CD14-positive monocyte (primary cell): ENCODE measurements at regions not wholly inside any gene's neighbourhood (a gene's known extent, or its start where the extent isn't known, plus 50 kb on each side); places are given as distances from the start of the nearest gene placed in this dataset.
"Not testable (repeated sequence)": the region's sequence is repeated elsewhere in the genome, so short reads cannot be mapped to it uniquely, and the experiment has no call there.

ENCODE experiments used
- DNase-seq, 3 donors: peaks; one replicate each; pipeline ENCODE4 v3.0.0-alpha.2; 2011 to 2022
- H2AFZ ChIP-seq: 2 replicates; pipeline ENCODE4 v1.6.0; 2012; ENCODE audit warnings: mild to moderate bottlenecking, low read depth, low read length, inconsistent platforms; ENCODE audit not compliant: insufficient read depth, poor library complexity, severe bottlenecking
- H3K27ac ChIP-seq, 2 donors: 1 replicate in 1 of 2; 2 replicates in 1 of 2; pipeline ENCODE4 v1.5.1; 2012 to 2013; ENCODE audit warnings: low read length in 2 of 2, control low read depth in 1 of 2, inconsistent platforms in 1 of 2, low read depth in 1 of 2, mild to moderate bottlenecking in 1 of 2
- H3K27me3 ChIP-seq, 2 donors: one replicate each; pipeline versions ENCODE4 v1.6.0 to v1.6.1; 2011 to 2013; ENCODE audit warnings: low read length in 2 of 2; ENCODE audit not compliant: control insufficient read depth in 2 of 2, insufficient read depth in 2 of 2
- H3K36me3 ChIP-seq, 2 donors: replicated peaks in 1 of 2; 1 replicate in 1 of 2; 2 replicates in 1 of 2; pipeline versions ENCODE4 v1.5.1 to v1.6.1; 2012 to 2013; ENCODE audit warnings: low read length in 2 of 2, control low read depth in 1 of 2, inconsistent platforms in 1 of 2, mild to moderate bottlenecking in 1 of 2; ENCODE audit not compliant: insufficient read depth in 2 of 2, control insufficient read depth in 1 of 2
- H3K4me1 ChIP-seq, 2 donors: 1 replicate in 1 of 2; 2 replicates in 1 of 2; pipeline versions ENCODE4 v1.5.1 to v1.6.1; 2012 to 2013; ENCODE audit warnings: low read length in 2 of 2, control low read depth in 1 of 2, inconsistent platforms in 1 of 2, mild to moderate bottlenecking in 1 of 2, moderate library complexity in 1 of 2; ENCODE audit not compliant: insufficient read depth in 2 of 2, control insufficient read depth in 1 of 2
- H3K4me2 ChIP-seq: replicated peaks from 2 replicates; pipeline ENCODE3; 2012; ENCODE audit warnings: low read length, moderate library complexity, mild to moderate bottlenecking; ENCODE audit not compliant: poor library complexity, severe bottlenecking; ENCODE audit errors: extremely low read depth
- H3K4me3 ChIP-seq, 3 experiments: fragments of 200-600 bp in 1 of 3; sonication (generic) in 1 of 3; replicated peaks in 1 of 3; 1 replicate in 2 of 3; 2 replicates in 1 of 3; pipeline ENCODE4 v1.5.1; 2011 to 2013; ENCODE audit warnings: low read length in 3 of 3, mild to moderate bottlenecking in 3 of 3, control low read depth in 2 of 3, low read depth in 2 of 3, inconsistent platforms in 1 of 3, moderate library complexity in 1 of 3
- H3K79me2 ChIP-seq: 2 replicates; pipeline ENCODE4 v1.6.0; 2012; ENCODE audit warnings: mild to moderate bottlenecking, control low read depth, inconsistent platforms, low read length, moderate library complexity; ENCODE audit not compliant: insufficient read depth
- H3K9ac ChIP-seq: 2 replicates; pipeline ENCODE4 v1.6.0; 2017; ENCODE audit warnings: low read length, mild to moderate bottlenecking; ENCODE audit not compliant: insufficient read depth, poor library complexity, severe bottlenecking
- H3K9me3 ChIP-seq, 2 donors: replicated peaks in 1 of 2; 1 replicate in 1 of 2; 2 replicates in 1 of 2; pipeline versions ENCODE4 v1.5.1 to v1.6.1; 2012 to 2013; ENCODE audit warnings: low read length in 2 of 2, control low read depth in 1 of 2; ENCODE audit not compliant: control insufficient read depth in 1 of 2, insufficient read depth in 1 of 2
- H4K20me1 ChIP-seq: 2 replicates; pipeline ENCODE4 v1.6.0; 2012; ENCODE audit warnings: mild to moderate bottlenecking, low read length, control low read depth, moderate library complexity; ENCODE audit not compliant: insufficient read depth
- H3K27ac Mint-ChIP-seq, 7 donors: one replicate each; pipeline ENCODE4 v1.8.0; 2020; ENCODE audit warnings: mild to moderate bottlenecking in 7 of 7, mixed read lengths in 7 of 7, moderate library complexity in 6 of 7, inconsistent platforms in 2 of 7
- H3K27me3 Mint-ChIP-seq, 3 donors: one replicate each; pipeline ENCODE4 v1.8.0; 2021 to 2022; ENCODE audit warnings: low read depth in 3 of 3, mild to moderate bottlenecking in 3 of 3, mixed read lengths in 3 of 3, moderate library complexity in 3 of 3, inconsistent platforms in 1 of 3
- H3K36me3 Mint-ChIP-seq, 2 donors: one replicate each; pipeline ENCODE4 v1.8.0; 2020; ENCODE audit warnings: mixed read lengths in 2 of 2, inconsistent platforms in 1 of 2, mild to moderate bottlenecking in 1 of 2
- H3K4me1 Mint-ChIP-seq: one replicate; pipeline ENCODE4 v1.8.0; 2020; ENCODE audit warnings: mild to moderate bottlenecking, mixed read lengths
- H3K4me3 Mint-ChIP-seq, 2 donors: one replicate each; pipeline ENCODE4 v1.8.0; 2020; ENCODE audit warnings: mild to moderate bottlenecking in 2 of 2, mixed read lengths in 2 of 2, moderate library complexity in 1 of 2
- H3K9me3 Mint-ChIP-seq, 7 donors: one replicate each; pipeline ENCODE4 v1.8.0; 2020 to 2022; ENCODE audit warnings: mixed read lengths in 7 of 7, mild to moderate bottlenecking in 6 of 7, moderate library complexity in 6 of 7, inconsistent platforms in 2 of 7
- CTCF ChIP-seq: fragments of 200-600 bp; IDR thresholded peaks from one replicate; pipeline ENCODE4 v1.8.0; 2022; ENCODE audit warnings: antibody characterized with exemption, mild to moderate bottlenecking
- WGBS: methylation state at CpG from one replicate; pipeline ENCODE4 v1.1.5; 2013; ENCODE audit warnings: missing lambda C conversion rate; ENCODE audit not compliant: insufficient coverage; 5-methylcytosine and 5-hydroxymethylcytosine counted together
- intact Hi-C, 2 donors: fragments of 100-400 bp; cut with micrococcal nuclease; formaldehyde crosslinking; loops; one replicate each; pipeline versions ENCODE4 v1.15.0 to v1.15.1; 2023

DNA sequence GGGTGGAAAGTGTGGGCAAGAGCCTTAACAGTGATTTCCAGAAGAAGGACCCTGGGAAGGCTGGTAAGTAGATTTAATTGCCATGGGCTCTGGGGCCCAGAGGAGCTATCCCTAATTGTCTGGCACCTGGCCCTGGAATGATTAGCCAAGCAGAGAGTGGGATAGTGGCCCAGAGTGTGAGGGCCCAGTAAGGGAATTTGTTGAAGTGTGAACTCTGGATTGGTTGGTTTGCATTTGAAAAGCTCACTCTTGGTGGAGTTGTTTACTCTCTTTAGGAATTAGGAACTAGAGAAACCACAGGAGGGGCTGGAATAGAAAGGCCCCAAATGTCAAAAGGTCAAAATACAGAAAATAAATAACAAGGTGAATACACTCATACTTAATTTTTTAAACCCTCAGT lies 207.1 kb downstream of the GABRG2 start:
- H3K4me2 ChIP-seq = no peak overlapping the region
- H3K9ac ChIP-seq = no peak overlapping the region
- H3K79me2 ChIP-seq = no peaks in the 10 kb centered on the region
- no peaks in the 10 kb centered on the region for H4K20me1 ChIP-seq
- H3K9me3 ChIP-seq = peaks cover 0 to 3% of the 10 kb centered on the region in 2 donors
- DNase-seq = no peak
- no peak overlapping the region for H3K27ac ChIP-seq
- no peak overlapping the region for H3K4me3 ChIP-seq
- Mint-ChIP-seq H3K9me3 (peaks cover 8 to 24% (median 11%) of the 10 kb centered on the region in 7 donors), H3K4me3 (no peak overlapping the region), H3K4me1 (peaks cover 2% of the 10 kb centered on the region), H3K27ac (no peak overlapping the region), H3K27me3 (peaks cover 0 to 2% (median 2%) of the 10 kb centered on the region in 3 donors), H3K36me3 (no peaks in the 10 kb centered on the region)
- H3K4me1 ChIP-seq = peaks cover 0 to under 1% of the 10 kb centered on the region in 2 donors
- no peak for TF ChIP-seq CTCF
- intact Hi-C loops = no loop called here
- H2AFZ ChIP-seq = no peak overlapping the region
- no peaks in the 10 kb centered on the region for H3K36me3 ChIP-seq
- no peaks in the 10 kb centered on the region for H3K27me3 ChIP-seq

DNA sequence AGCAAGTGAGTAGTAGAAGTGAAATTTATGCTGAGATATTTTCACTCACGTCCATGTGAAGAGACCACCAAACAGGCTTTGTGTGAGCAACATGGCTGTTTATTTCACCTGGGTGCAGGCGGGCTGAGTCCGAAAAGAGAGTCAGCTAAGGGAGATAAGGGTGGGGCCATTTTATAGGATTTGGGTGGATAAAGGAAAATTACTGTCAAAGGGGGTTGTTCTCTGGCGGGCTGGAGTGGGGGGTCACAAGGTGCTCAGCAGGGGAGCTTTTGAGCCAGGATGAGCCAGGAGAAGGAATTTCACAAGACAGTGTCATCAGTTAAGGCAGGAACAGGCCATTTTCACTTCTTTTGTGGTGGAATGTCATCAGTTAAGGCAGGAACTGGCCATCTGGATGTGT lies 207.8 kb downstream of the GABRG2 start:
- H3K79me2 ChIP-seq, H3K4me1 ChIP-seq, intact Hi-C loops, H3K9ac ChIP-seq, H2AFZ ChIP-seq, DNase-seq, H3K36me3 ChIP-seq, H3K27me3 Mint-ChIP-seq, H3K36me3 Mint-ChIP-seq, H4K20me1 ChIP-seq, H3K4me3 Mint-ChIP-seq, H3K4me2 ChIP-seq, H3K27ac Mint-ChIP-seq, H3K27me3 ChIP-seq, H3K9me3 ChIP-seq, H3K4me3 ChIP-seq, H3K4me1 Mint-ChIP-seq, H3K27ac ChIP-seq: not testable (repeated sequence)
- 93% methylated on average over 3 of the region's 4 CpGs for WGBS
- peaks cover 8 to 27% (median 14%) of the 10 kb centered on the region in 7 donors for H3K9me3 Mint-ChIP-seq
